ENCODE measurements at regions not wholly inside any gene's neighbourhood (a gene's known extent, or its start where the extent isn't known, plus 50 kb on each side); places are given as distances from the start of the nearest gene placed in this dataset.

- no peak for DNase-seq
Observed at GRCh38 chr12:92574911-92575570, 127.7 kb upstream of the PLEKHG7 start.

GRCh38 chr12:92574051-92574783 lies 128.6 kb upstream of the PLEKHG7 start:
- DNase-seq: no peak

- no peak for DNase-seq
Observed at GRCh38 chr12:92573104-92573503, 129.7 kb upstream of the PLEKHG7 start.

GRCh38 chr12:92571844-92572543 lies 130.8 kb upstream of the PLEKHG7 start:
- no peak for DNase-seq

GRCh38 chr12:92571169-92571568 lies 131.6 kb upstream of the PLEKHG7 start:
- DNase-seq: no peak

GRCh38 chr12:92570056-92570753 lies 132.6 kb upstream of the PLEKHG7 start:
- peak; percentile 2 for DNase-seq

GRCh38 chr12:92568691-92569090 lies 134.1 kb upstream of the PLEKHG7 start:
- DNase-seq: no peak

GRCh38 chr12:92566448-92567019 lies 136.3 kb upstream of the PLEKHG7 start:
- DNase-seq: no peak

- no peak for DNase-seq
Observed at GRCh38 chr12:92563819-92564218, 139.0 kb upstream of the PLEKHG7 start.

- DNase-seq: no peak
Observed at GRCh38 chr12:92562063-92562734, 140.6 kb upstream of the PLEKHG7 start.

- DNase-seq: no peak
Observed at GRCh38 chr12:92561543-92561899, 141.3 kb upstream of the PLEKHG7 start.

- no peak for DNase-seq
Observed at GRCh38 chr12:92560713-92561542, 141.9 kb upstream of the PLEKHG7 start.

- DNase-seq: no peak
Observed at GRCh38 chr12:92558806-92559205, 144.0 kb upstream of the PLEKHG7 start.

- DNase-seq: no peak
Observed at GRCh38 chr12:92558215-92558773, 144.5 kb upstream of the PLEKHG7 start.

- no peak for DNase-seq
Observed at GRCh38 chr12:92557422-92557724, 145.4 kb upstream of the PLEKHG7 start.

GRCh38 chr12:92556637-92557421 lies 146.0 kb upstream of the PLEKHG7 start:
- DNase-seq: no peak

- no peak for DNase-seq
Observed at GRCh38 chr12:92556141-92556540, 146.6 kb upstream of the PLEKHG7 start.

- no peak for DNase-seq
Observed at GRCh38 chr12:92554158-92555073, 148.4 kb upstream of the PLEKHG7 start.

- DNase-seq: no peak
Observed at GRCh38 chr12:92553389-92553788, 149.4 kb upstream of the PLEKHG7 start.
